NOMO-1 treated with dmso at 0.1 percent for 144 hours (cell line): ENCODE measurements at regions not wholly inside any gene's neighbourhood (a gene's known extent, or its start where the extent isn't known, plus 50 kb on each side); places are given as distances from the start of the nearest gene placed in this dataset.

ENCODE experiments used
- DNase-seq: peaks from one replicate; lab custom pipeline; 2025; ENCODE audit not compliant: unreplicated experiment; lab: John Stamatoyannopoulos, UW

DNA sequence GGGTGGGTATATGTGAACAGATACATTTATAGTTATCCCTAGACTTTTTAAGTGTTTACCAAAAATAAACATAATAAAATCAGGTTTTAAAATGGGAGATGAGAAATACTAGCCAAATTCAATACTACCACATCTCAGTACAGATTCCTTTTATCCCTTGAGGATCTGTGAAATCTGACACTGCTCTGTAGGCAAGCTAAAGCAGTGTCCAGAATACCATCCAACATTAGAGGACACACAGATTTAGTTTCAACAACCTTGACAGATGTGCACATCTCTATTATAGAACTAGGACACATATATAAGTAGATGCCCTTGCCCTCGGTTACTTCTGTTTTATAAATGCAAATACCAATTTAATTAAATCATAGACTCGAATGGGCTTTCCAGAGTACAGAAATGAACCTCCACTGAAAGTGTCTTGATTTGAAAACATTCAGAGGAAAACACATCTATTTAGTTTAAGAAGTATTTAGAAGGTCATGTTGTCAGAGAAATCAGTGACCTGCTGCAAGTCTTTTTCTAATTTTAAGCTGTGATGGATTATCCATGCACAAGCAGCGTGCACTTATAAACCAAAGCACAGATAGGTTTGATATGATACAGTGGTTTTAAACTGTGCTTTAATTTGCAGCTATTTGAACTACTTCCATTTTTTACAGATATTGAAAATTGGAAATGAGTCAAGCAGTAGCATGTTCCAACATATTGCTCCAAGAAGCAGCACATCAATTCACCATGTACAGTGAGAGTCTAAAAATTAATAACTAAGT is 156.3 kb upstream of the EPHA7 start:
- no peak for DNase-seq

DNA sequence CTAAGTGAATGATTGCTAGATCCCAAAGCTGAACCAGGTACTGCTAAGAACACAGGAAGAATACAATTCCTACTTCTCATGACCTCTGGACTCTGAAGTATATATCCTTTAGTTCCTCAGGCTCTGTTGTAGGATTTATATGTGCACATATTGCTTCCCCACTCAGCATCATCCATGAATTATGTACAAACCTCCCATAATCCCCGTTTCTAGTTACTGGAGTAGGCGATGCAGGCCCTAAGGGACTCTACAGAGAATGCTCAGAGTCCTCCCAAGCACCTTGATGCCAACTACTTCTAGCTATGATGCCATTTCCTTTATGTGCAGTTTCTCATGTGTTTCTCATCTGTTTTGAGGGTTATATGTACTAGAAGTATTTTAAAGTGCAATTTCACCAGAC is 154.9 kb upstream of the EPHA7 start:
- DNase-seq, result no peak

DNA sequence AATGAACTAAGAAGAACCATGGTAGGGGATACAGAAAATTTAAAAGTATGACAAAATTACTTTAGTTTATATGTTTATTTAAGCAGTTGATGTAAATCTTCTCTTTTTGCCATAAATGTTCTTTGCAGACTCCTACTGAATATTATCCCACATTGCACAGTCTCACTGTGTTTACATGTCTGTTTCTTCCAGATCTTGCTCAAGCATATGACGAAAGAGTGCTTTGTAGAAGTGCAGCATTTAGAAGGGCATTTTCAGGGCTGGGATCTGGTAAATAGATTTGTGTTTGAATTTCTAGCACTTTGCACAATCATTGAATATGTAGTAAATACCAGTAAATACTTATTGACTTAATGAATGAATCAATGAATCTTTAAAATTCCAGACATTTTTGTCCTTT is 152.0 kb upstream of the EPHA7 start:
- no peak for DNase-seq

DNA sequence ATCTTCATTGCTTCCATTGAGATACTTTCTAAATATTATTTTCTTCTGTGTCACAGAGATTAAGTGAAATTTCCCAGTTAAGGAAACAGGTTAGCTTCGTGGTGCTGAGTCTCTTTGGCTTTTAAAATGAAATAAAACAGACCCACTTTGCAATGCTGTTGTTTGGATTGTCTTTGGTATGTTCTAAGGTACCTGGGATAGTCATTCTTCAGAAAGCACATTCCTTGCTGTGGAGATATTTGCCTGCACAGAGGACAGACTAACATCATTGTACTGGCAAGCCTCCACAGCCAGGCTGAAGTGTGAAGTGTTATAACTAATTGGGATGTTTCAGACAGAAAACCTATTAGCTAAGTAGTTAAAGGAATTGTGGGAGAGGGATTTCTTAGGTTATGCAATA is 148.8 kb upstream of the EPHA7 start:
- no peak for DNase-seq

DNA sequence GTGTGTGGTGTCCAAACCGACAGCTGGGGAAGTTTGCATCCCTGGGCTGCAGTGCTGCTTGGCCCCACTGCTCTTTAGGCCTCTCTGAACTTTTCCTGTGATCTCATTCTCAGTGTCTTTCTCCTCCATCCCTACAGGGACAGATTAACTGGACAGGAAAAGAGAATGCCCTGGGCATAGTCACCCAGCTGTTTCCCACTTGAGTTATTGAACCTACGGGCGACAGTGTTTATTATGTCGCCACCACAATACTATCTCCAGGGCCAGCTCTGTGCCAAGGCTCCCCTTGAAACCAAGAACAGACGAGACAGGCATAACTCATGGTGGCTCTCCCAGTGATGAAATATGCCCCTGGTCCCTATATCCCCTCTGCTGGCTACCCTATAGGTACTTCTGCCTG is 147.8 kb upstream of the EPHA7 start:
- no peak for DNase-seq

DNA sequence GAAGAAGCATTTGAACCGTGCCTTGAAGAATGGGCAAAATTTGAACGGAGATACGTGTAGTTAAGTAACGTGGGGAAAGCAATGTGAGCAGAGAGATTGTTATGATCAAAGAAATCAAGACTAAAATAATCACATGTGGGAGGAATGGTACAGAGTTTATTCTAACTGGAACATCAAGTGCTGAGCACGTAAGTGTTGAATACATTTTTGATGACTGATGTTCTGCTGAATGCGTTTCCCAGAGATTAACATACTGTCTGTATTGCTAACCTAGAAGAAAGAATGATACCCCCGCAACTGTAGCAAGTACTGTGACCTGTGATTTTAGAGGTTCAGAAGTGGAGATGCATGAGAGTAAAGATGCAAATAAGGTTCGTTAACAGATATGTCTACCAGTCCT is 146.9 kb upstream of the EPHA7 start:
- DNase-seq, result no peak

DNA sequence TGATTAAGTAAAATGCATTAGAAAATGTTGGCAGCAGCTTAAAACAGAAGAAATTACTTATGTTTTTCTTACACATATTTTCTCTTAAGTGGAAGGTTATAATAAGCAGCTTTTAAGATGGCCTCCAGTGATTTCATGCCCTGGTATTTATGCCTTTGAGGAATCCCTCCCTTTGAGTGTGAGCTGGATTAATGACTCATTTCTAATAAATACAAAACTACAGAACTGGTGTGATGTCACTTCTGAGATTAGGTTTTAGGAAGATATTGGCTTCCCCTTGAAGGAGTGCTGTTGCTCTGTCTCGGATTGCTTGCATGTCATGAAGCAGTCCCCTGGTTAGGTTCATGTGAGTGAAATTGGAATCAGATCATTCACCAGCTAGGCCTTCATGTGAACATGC is 143.2 kb upstream of the EPHA7 start:
- no peak for DNase-seq

DNA sequence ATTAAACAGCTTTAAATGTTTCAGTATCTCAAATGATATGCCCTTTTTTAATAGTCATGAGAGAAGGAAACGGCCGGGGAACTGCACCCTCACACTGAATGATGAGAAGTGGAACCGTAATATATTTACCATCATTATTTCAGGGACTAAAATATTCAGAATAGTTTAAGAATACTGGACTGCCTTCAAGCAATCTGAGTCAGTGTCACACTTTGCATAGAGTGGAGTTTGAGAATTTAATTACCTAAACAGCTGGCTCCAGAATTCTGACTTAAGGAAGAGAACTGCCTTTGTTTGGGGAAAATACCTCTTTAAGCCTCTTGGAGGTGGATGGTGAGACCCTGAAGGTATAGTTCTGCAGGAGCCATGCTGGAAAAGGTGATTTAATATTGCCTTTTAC is 135.9 kb upstream of the EPHA7 start:
- DNase-seq, result no peak

DNA sequence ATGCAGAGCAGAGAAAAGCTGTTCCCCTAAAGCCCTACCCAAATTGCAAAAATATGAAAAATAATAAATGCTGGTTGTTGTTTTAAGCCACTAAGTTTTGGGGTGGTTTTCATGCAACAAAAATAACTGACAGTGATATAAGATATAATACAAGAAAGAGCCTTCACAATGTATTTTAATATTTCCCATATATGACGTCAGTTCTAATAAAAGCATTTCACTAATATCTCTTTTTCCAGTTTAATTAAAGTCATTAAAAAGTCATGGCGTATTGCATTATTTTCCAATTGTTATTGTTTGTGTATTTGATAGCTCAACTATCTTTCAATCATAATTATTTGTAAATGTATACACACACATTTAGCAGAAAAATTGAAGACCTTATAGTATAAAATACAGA is 134.7 kb upstream of the EPHA7 start:
- DNase-seq, result no peak

DNA sequence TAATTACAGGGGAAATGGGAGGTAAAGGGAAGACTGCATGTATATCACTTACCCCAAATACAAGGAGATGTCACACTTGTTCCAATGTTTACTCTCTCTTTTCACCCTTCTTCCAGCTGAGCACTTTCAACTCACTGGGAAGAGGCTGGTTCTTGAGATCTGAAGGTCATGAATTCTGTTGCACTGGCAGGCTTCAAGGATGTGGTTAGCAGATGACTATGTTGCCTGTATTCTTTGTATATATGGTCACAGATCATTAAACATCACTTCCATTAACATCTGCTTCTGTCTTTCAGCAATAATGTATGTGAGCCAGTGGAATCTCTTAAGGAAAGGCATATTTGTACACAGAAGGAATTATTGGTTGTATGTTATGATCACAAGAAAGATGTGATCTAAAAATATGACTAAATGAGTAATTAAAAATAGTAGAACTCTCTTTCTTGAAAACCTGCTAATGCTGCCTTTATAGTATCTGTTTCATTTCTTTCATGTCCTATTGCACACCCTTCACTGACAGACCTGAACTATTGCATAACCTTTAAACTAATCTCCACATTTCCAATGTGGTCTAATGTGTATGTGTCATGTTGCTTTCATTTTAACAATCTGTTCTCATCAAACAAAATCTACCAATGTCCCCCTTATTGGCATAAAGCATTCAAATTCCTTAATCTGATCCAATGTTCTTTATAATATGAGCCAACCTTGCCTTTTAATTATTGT is 131.4 kb upstream of the EPHA7 start:
- DNase-seq, result no peak

DNA sequence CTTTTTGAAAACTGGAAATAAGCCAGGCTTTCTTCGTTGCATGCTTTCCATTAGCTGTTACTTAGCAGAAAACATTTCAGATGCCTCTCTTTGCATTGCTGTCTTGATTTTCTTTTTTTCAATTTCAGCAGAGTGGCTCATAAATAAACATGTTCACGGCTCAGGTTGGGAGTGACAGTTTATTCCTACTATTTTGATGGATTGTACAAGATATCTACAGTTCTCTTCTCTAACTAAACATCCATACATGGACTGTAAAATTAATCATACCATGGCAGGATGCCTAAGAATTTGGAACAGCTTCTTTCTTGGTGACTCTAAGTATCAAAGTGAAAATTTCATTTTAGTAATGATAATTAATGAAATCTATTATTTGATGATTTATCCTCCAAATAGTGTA is 130.5 kb upstream of the EPHA7 start:
- no peak for DNase-seq

DNA sequence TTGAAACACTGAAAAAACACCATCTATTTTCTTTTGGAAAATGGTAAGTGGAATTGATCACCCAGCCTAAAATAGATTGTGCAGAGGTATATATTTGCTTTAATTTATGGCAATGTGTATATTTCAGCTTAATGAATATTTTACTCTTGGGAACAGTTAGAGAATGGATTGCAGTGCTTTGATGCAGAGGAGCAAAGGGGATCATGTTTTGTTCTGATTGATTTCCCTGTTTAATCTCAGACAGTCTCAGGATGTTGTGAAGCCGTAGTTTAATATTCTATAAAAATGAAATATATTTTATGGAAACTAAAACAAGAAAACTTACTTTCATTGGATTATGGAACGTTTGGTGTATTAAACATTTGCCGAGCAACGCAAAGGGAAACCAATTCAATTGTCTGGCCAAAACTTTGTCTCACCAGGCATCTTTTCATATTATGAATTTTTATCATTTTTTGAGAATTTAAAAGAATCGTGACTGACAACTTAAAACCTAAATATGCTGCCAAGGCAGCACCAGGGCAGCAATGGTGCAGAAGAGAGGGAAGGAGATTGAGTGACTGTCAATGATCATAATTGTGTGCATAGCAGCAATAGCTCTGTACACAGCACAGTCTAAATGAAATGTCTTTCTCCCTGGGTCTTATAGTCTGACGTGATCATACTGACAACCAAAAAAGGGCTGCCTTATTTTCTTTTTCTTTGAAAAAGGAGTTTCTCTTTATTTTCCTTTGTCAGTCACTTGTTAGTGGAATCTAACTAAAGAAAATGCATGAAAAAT is 105.5 kb upstream of the EPHA7 start:
- DNase-seq, result no peak

DNA sequence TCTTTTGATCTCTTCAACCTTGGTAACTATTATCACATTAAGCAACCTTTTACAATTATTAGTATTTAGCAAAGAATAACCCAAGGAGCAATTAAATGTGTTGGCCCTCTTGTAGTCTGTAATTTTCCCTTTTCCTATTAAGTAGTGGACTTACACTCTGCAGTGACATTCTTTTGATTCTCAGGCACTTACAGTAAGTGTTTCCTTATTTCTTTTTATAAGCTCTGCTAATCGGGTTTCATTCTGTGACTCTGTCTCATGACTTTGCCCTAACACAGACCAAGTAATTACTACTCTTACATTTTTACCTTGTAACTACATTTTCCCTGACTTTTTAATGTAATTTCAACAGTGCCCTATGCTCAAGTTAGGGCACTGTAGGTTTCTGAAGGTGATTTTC is 104.0 kb upstream of the EPHA7 start:
- no peak for DNase-seq

DNA sequence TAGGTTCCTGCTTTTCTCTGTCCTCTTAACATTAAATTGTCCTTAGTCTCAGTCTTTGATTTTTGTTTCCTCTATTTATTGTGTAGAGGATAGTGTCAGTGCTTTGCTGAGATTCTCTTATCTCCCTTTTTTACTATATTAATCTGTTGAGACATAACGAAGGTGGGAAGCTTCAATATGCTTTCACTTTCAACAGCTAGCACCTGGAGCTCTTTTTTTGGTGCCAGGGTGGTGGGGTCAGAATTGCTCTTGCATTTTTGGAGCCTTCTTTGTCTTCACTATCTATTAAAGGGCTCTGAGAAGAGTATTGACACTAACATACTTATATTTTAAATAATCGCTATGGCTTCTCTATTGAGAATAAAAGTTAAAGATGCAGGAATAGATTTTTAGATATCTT is 97.1 kb upstream of the EPHA7 start:
- no peak for DNase-seq

DNA sequence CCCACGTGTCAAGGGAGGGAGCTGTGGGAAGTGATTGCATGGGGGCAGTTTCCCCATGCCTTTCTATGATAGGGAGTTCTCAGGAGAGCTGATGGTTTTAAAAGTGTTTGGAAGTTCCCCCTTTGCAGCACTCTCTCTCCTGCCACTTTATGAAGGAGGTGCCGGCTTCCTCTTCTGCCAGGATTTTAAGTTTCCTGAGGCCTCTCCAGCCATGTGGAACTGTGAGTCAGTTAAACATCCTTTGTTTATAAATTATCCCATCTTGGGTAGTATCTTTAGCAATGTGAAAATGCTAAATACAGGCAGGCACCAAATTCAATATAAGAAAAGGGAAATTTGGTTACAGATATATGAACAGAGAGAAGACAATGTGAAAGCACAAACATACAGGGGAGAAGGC is 96.4 kb upstream of the EPHA7 start:
- no peak for DNase-seq

DNA sequence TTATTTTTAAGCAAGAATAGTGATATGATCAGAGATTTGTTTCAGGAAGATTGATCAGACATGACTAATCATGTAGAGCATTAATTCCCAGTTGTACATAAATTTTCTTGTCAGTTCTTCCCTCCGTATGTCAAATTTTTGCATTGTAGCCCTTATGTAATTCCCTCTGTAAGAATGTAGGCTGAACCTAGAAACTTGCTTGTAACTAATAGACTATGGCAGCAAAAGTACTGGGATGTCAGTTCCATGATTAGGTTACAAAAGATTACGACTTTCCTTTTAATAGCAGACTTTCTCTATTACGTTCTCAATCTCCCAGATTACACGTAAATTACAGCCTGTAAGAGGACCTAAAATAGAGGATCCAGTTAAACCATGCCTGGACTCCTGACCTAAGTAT is 79.4 kb upstream of the EPHA7 start:
- DNase-seq, result no peak

DNA sequence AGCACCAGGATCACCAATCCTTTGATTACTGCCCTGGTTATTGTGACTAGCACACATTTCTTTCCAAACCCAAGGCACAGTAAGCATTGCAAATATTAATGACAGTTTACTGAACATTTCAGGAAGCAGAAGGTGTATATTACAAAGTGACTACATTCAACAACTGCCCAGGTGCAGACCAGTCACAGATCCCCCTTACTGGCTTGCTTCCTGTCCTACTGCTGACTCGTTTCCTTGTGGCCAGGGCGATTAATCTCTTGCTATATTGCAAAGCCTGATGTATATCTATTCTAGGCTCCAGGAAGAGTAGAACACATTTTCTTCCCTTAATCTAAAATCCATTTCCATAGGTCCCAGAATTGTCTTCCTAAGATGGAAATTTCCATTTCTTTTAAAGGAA is 77.2 kb upstream of the EPHA7 start:
- no peak for DNase-seq

DNA sequence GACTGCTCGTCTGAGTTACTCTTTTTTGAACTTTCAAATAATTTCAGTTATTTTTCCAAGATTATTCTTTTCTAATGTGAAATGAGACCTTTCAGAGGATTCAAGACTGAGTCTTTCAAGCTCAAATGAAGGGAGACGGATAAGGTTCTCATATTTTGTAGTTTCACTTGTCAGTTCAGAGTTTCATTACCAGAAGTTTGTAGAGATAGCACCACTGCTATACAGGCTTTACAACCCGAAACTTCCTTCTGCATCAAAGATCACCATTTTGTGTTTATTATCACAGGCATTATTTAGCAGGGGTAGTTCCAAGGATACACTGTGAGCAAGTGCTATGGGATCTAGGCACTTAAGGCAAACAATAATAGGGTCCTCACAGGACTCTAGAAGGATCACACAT is 74.7 kb upstream of the EPHA7 start:
- DNase-seq, result no peak

DNA sequence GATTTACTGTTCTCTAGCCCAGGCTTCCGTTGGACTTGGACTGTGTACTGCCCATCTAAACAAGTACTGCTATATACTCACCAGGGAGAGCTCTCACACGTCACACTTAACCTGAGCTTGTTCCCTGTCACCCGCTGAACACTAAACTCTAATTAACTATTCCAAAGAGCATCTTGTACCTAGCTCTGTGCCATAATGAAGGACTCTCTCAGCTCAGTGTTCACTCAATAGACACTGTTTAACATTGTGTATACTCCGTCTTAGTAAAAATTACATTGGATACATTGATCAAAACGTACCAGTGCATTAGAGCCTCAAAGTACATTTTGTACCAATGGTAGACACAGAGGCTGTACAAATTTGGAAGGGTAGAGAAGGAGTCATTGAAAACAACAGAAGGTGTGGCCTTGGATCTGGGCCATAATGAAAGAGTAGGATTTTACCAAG is 55.4 kb upstream of the EPHA7 start:
- no peak for DNase-seq

DNA sequence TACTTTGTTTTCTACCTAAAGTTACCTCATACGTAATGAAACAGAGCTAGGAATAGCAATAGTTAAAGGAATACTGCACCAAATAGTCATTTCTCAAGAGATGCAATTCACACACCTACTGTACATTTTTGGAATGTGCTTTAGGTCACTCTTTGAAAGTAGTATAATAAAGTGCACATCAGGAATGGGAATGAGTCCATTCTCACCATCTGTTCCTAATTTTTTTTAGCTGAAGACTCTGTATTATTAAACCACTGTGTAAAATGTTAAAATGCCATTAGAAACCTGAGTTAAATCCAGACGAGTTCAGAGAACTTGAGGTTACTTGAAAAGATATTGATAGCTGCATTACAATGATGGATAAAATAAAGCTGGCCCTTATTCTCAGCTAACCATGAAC is 51.9 kb upstream of the EPHA7 start:
- no peak for DNase-seq
